ENCODE measurements at regions not wholly inside any gene's neighbourhood (a gene's known extent, or its start where the extent isn't known, plus 50 kb on each side); places are given as distances from the start of the nearest gene placed in this dataset.

DNA sequence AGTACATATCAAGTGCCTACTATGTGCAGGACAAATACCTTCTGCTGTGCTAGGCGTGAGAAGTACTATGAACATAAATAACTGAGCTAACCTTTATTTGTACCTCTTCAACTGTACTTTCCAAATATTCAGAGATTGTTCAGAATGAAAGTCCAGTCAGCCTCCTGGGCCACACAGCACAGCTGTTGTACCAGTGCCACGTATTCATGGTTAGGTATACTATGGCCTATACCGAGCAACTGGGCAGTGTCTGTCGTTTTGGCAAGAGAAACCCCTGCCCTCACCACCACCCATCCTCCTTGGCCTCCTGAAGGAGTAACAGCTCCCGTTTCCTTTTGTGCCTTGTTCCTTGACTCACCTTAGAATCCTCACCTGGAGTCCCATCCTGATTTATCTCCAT lies 53.0 kb downstream of the RASSF10 start:
- H3K4me1 ChIP-seq (ENCODE audit: insufficient read depth, low read length) = no peaks in the 10 kb centered on the region
- H3K4me3 ChIP-seq (ENCODE audit: low read depth in 1 of 2, low read length in 2 of 2) = no peak overlapping the region

DNA sequence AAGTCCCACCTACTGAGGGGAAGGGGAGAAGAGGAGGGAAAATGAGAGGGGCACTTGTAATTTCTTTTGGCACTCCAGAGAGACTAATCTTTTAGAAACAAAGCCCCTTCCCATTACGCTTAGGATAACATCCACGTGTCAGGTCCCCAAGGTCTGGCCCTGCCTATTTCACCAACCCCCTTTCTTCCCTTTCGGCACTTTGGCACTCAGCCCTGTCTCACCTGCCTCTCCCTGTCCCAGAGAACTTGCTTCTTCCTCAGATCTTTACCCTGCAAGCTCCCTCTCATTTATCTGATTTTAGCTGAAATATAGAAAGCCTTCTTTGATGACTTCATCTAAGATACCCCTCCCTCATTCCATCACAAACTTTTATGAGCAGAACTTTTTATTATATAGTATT lies 55.5 kb downstream of the RASSF10 start:
- H3K36me3 ChIP-seq (ENCODE audit: insufficient read depth, low read length) = no peaks in the 10 kb centered on the region
- H3K4me3 ChIP-seq (ENCODE audit: low read depth in 1 of 2, low read length in 2 of 2) = no peak overlapping the region
- H3K9ac ChIP-seq (ENCODE audit: low read length) = no peak overlapping the region
- H3K9me3 ChIP-seq (ENCODE audit: low read length) = no peaks in the 10 kb centered on the region
- H3K27ac ChIP-seq (ENCODE audit: low read depth, low read length) = no peak overlapping the region
- H3K4me1 ChIP-seq (ENCODE audit: insufficient read depth, low read length) = no peaks in the 10 kb centered on the region
- no peaks in the 10 kb centered on the region for H3K27me3 ChIP-seq (ENCODE audit: control insufficient read depth in 1 of 2, insufficient read depth in 2 of 2, low read length in 2 of 2)

More for the DNA sequence above, 53.0 kb downstream of the RASSF10 start:
- Histone ChIP-seq H3K9ac (ENCODE audit: low read length) (no peak overlapping the region), H3K27me3 (ENCODE audit: control insufficient read depth in 1 of 2, insufficient read depth in 2 of 2, low read length in 2 of 2) (no peaks in the 10 kb centered on the region), H3K27ac (ENCODE audit: low read depth, low read length) (no peak overlapping the region), H3K9me3 (ENCODE audit: low read length) (no peaks in the 10 kb centered on the region), H3K36me3 (ENCODE audit: insufficient read depth, low read length) (no peaks in the 10 kb centered on the region)

DNA sequence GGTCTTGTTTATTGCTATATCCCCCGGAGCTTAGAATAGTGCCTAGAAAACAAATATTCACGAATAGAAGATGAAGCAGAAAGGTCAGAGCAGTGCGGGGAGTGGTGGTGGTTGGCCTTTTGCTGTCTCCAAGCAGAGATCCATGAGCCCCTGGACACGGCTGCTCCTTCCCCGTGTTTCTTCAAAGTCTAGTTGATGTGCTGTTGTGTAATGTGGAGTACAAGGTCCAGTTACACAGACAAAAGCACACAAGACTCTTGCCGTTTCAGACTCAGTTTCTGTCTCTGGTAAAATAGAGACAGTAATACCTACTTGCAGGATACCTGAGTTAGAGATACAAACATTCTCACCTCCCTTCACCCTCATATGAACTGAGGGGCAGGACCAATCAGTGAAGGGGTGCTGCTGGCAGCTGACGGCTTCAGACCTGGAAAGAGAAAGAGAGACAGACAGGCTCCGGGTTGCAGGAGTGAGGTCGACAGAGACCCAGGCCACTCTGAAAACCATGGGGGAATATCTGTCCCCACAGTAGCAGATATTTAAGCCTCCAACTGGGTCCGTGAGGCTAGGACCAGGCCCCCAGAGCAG lies 56.2 kb downstream of the RASSF10 start:
- Histone ChIP-seq H3K9ac (ENCODE audit: low read length) (no peak overlapping the region), H3K36me3 (ENCODE audit: insufficient read depth, low read length) (no peaks in the 10 kb centered on the region), H3K9me3 (ENCODE audit: low read length) (no peaks in the 10 kb centered on the region), H3K27ac (ENCODE audit: low read depth, low read length) (no peak overlapping the region), H3K4me3 (ENCODE audit: low read depth in 1 of 2, low read length in 2 of 2) (no peak overlapping the region), H3K27me3 (ENCODE audit: control insufficient read depth in 1 of 2, insufficient read depth in 2 of 2, low read length in 2 of 2) (no peaks in the 10 kb centered on the region), H3K4me1 (ENCODE audit: insufficient read depth, low read length) (no peaks in the 10 kb centered on the region)

DNA sequence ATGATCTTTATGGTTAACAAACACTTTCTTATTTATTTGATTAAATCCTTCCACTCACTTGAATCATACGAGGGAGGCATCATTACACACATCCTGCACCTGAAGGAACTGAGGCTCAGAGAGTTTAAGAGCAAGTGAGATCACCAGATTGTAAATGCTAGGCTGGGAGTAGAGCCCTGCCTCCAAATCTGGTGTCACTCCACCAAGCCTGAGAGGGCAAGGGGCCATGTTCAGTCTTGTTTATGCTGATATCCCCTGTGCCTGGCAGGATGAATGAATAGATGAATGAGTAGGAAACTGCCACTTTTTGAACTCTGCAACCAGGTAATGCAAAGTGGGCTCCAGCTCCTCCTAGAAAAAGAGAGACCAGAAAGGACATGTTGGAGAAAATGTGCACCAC lies 59.1 kb downstream of the RASSF10 start:
- H3K27ac ChIP-seq (ENCODE audit: low read depth, low read length) = no peak overlapping the region
- no peaks in the 10 kb centered on the region for H3K9me3 ChIP-seq (ENCODE audit: low read length)
- H3K4me3 ChIP-seq (ENCODE audit: low read depth in 1 of 2, low read length in 2 of 2) = no peak overlapping the region
- no peaks in the 10 kb centered on the region for H3K4me1 ChIP-seq (ENCODE audit: insufficient read depth, low read length)
- H3K9ac ChIP-seq (ENCODE audit: low read length) = no peak overlapping the region
- no peaks in the 10 kb centered on the region for H3K36me3 ChIP-seq (ENCODE audit: insufficient read depth, low read length)
- no peaks in the 10 kb centered on the region for H3K27me3 ChIP-seq (ENCODE audit: control insufficient read depth in 1 of 2, insufficient read depth in 2 of 2, low read length in 2 of 2)

DNA sequence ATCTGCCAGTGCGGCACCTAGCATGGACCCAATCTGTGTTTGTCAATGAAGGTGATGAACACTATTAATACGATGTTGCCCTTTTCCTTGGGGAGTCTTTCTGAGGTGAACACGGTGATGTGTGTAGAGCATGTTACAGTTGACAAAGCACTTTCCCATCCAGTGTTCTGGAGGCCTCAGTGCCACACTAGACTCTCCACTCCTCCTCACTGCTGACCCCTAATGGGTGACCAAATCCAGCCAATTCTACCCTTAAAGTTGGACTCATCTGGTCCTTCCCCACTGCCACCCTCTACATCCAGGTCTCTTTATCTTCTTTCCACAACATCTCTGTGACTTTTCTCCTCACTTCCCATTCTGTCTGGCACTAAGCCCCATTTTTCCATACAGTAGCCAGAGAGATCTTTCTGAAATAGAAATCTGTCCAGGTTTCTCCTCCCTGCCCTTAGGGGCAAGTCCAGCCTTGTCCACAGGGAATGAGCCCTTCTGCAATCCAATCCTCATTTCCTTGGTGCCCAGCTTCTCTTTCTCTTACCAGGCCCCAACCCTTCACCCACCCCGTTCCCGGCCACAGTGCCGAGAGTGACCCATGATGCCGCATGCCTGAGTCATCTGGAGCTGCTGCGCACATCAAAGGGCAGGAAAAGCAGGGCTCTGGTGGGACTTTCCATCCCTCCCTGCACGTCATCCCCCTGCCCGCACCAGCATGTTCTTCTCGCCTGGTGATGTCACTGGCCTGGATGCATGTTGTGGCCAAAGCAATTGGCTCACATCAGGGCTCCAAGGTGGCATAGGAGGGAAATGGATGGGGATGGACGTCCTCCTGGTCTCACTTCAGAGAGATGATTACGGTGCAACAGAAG lies 64.2 kb downstream of the RASSF10 start:
- Histone ChIP-seq H3K27me3 (ENCODE audit: control insufficient read depth in 1 of 2, insufficient read depth in 2 of 2, low read length in 2 of 2) (no peaks in the 10 kb centered on the region), H3K9me3 (ENCODE audit: low read length) (no peaks in the 10 kb centered on the region), H3K36me3 (ENCODE audit: insufficient read depth, low read length) (no peaks in the 10 kb centered on the region), H3K4me1 (ENCODE audit: insufficient read depth, low read length) (no peaks in the 10 kb centered on the region), H3K27ac (ENCODE audit: low read depth, low read length) (no peak overlapping the region), H3K9ac (ENCODE audit: low read length) (no peak overlapping the region), H3K4me3 (ENCODE audit: low read depth in 1 of 2, low read length in 2 of 2) (no peak overlapping the region)

DNA sequence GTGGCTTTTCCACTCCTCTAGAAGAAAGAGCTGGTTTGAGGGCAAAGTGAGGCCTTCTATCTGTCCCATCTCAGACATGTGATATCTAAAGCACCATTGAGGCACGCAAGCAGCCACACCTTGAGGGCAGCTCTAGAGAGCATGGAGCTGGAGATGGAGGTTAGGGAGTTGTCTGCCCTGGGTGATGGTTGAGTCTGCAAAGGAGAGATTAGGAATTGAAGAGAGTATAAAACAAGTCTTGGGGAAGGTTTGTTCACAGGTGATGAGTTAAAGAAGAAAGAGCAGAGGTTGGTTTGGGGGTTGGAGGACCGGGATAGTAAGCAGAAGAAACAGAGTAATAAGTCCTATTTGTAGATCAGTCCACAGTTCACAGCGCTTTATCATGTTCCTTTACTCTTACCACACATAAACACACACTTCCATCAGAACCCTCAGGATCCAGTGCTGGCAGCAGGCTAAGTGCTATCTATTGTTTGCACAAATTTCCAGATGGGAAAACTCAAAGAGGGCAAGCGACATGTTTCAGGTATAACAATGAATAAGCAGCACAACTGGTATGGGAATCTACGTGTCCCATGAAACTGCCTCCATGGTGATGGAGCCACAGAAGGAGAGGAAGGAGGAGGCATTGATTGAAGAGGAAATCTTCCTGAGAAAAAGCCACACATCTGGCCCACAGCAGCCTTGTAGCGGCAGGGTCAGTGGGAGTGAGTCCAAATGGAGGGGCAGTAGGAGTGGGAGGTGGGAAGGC lies 65.8 kb downstream of the RASSF10 start:
- Histone ChIP-seq H3K9ac (ENCODE audit: low read length) (no peak overlapping the region), H3K27ac (ENCODE audit: low read depth, low read length) (no peak overlapping the region), H3K4me3 (ENCODE audit: low read depth in 1 of 2, low read length in 2 of 2) (no peak overlapping the region), H3K27me3 (ENCODE audit: control insufficient read depth in 1 of 2, insufficient read depth in 2 of 2, low read length in 2 of 2) (no peaks in the 10 kb centered on the region), H3K36me3 (ENCODE audit: insufficient read depth, low read length) (no peaks in the 10 kb centered on the region), H3K9me3 (ENCODE audit: low read length) (no peaks in the 10 kb centered on the region), H3K4me1 (ENCODE audit: insufficient read depth, low read length) (no peaks in the 10 kb centered on the region)

DNA sequence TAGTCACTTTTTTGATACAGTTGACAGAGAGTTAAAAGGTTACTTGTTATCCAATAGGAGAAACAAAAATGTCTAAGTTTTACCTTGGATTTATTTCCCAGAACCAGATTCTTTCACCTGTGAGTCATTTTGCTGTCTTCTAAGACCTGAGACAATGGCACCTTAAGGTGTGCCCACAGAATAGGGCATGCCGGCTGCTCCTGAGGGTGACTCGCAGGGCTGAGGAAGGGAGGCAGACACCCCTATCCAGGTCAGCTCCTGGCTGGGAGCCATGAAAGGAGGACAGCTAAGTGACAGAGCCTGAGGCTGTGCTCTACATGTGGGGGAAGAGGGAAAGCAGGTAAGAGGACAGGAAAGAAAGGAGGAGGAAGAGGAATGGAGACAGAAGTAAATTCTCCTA lies 67.8 kb downstream of the RASSF10 start:
- Histone ChIP-seq H3K27ac (ENCODE audit: low read depth, low read length) (no peak overlapping the region), H3K4me3 (ENCODE audit: low read depth in 1 of 2, low read length in 2 of 2) (no peak overlapping the region), H3K36me3 (ENCODE audit: insufficient read depth, low read length) (no peaks in the 10 kb centered on the region), H3K9ac (ENCODE audit: low read length) (no peak overlapping the region), H3K9me3 (ENCODE audit: low read length) (no peaks in the 10 kb centered on the region), H3K27me3 (ENCODE audit: control insufficient read depth in 1 of 2, insufficient read depth in 2 of 2, low read length in 2 of 2) (no peaks in the 10 kb centered on the region), H3K4me1 (ENCODE audit: insufficient read depth, low read length) (no peaks in the 10 kb centered on the region)

DNA sequence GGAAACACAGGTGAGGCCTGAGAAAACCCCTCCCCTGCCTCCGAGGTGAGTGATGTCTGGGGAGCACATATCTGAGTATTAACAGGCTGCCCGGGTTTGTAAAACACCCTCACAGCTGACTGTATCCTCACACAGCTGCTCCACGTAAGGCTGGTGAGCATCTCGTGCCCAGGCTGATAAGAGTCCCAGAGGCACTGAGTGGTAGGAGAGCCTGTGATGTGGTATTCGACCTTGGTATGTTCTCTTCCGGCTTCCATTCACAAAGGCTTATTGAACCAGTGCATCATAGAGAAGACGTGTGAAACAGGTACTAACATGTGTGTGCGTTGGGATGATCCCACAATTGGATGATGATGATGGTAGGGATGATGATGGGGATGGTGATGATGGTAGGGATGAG lies 71.7 kb downstream of the RASSF10 start:
- Histone ChIP-seq H3K4me3 (ENCODE audit: low read depth in 1 of 2, low read length in 2 of 2) (no peak overlapping the region), H3K27ac (ENCODE audit: low read depth, low read length) (no peak overlapping the region), H3K27me3 (ENCODE audit: control insufficient read depth in 1 of 2, insufficient read depth in 2 of 2, low read length in 2 of 2) (no peaks in the 10 kb centered on the region), H3K4me1 (ENCODE audit: insufficient read depth, low read length) (no peaks in the 10 kb centered on the region), H3K9me3 (ENCODE audit: low read length) (no peaks in the 10 kb centered on the region), H3K36me3 (ENCODE audit: insufficient read depth, low read length) (no peaks in the 10 kb centered on the region), H3K9ac (ENCODE audit: low read length) (no peak overlapping the region)

DNA sequence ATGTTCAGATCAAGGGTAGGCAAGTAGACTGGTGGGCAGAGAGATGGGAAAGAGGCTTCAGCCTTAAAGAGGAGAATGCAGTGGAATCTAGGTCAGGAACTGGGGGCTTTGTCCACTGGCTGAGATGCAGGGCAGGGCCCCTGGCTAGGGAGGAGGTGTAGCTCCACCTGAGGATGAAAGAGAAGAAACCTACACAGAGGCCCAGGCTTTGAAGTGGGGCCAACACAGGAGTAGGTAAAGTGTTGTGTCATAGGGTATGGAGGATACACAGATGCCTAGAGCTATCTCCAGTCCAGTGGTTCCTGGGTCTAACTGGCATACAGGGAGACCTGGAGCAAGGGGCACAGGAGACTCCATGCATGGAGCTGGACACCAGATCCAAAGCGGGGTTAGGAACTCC lies 73.5 kb downstream of the RASSF10 start:
- H3K9ac ChIP-seq (ENCODE audit: low read length) = no peak overlapping the region
- no peaks in the 10 kb centered on the region for H3K9me3 ChIP-seq (ENCODE audit: low read length)
- H3K27me3 ChIP-seq (ENCODE audit: control insufficient read depth in 1 of 2, insufficient read depth in 2 of 2, low read length in 2 of 2) = no peaks in the 10 kb centered on the region
- H3K27ac ChIP-seq (ENCODE audit: low read depth, low read length) = no peak overlapping the region
- no peak overlapping the region for H3K4me3 ChIP-seq (ENCODE audit: low read depth in 1 of 2, low read length in 2 of 2)
- no peaks in the 10 kb centered on the region for H3K36me3 ChIP-seq (ENCODE audit: insufficient read depth, low read length)
- H3K4me1 ChIP-seq (ENCODE audit: insufficient read depth, low read length) = no peaks in the 10 kb centered on the region

DNA sequence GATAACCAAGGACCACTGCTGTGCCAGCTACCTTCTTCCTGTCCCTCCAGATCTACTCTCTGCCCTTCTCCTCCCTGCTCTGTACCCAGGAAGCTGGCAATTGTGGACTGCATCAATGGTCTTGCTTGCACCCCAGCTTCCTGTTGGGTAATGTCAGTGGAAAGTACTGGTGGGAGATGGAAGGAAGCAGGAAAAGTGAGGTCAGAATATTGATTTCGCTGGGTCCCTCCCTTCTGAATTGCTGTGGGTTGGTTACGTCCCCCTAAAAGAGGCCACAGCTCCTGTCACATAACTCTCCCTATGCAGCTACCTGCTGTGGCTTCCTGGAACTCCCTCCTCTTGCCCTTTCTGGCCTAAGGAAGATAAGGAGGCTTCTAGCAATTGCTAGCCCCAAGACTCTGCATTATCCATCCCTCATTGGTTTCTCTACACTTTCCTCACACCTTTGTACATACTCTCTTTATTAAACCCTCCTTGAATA lies 81.2 kb downstream of the RASSF10 start:
- no peaks in the 10 kb centered on the region for H3K4me1 ChIP-seq (ENCODE audit: insufficient read depth, low read length)
- H3K4me3 ChIP-seq (ENCODE audit: low read depth in 1 of 2, low read length in 2 of 2) = no peak overlapping the region
- no peak overlapping the region for H3K27ac ChIP-seq (ENCODE audit: low read depth, low read length)
- no peaks in the 10 kb centered on the region for H3K36me3 ChIP-seq (ENCODE audit: insufficient read depth, low read length)
- H3K27me3 ChIP-seq (ENCODE audit: control insufficient read depth in 1 of 2, insufficient read depth in 2 of 2, low read length in 2 of 2) = no peaks in the 10 kb centered on the region
- no peaks in the 10 kb centered on the region for H3K9me3 ChIP-seq (ENCODE audit: low read length)
- H3K9ac ChIP-seq (ENCODE audit: low read length) = no peak overlapping the region

DNA sequence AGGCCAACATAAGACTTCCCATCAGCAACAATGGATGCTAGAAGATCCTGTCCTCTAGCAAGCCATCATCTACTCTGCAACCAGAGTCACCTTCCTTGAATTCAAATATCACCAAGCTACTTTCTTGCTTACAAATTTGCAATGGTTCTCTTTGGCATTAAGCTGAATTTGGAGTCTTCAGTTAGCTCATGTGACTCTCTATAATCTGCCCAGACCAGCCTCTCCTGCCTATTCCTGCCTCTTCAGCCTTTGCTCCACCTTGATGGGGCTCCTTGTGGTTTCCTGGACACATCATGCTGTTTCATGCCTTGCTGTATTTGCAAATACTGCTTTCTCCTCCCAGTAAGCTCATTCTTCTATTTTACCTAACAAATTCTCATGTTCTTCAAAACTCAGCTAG lies 82.3 kb downstream of the RASSF10 start:
- H3K27me3 ChIP-seq (ENCODE audit: control insufficient read depth in 1 of 2, insufficient read depth in 2 of 2, low read length in 2 of 2) = no peaks in the 10 kb centered on the region
- H3K4me1 ChIP-seq (ENCODE audit: insufficient read depth, low read length) = no peaks in the 10 kb centered on the region
- H3K36me3 ChIP-seq (ENCODE audit: insufficient read depth, low read length) = no peaks in the 10 kb centered on the region
- H3K9me3 ChIP-seq (ENCODE audit: low read length) = no peaks in the 10 kb centered on the region
- no peak overlapping the region for H3K9ac ChIP-seq (ENCODE audit: low read length)
- no peak overlapping the region for H3K4me3 ChIP-seq (ENCODE audit: low read depth in 1 of 2, low read length in 2 of 2)
- no peak overlapping the region for H3K27ac ChIP-seq (ENCODE audit: low read depth, low read length)
